Fibroblast of skin of left biceps (primary cell): ENCODE measurements at regions not wholly inside any gene's neighbourhood (a gene's known extent, or its start where the extent isn't known, plus 50 kb on each side); places are given as distances from the start of the nearest gene placed in this dataset.
A peak's percentile ranks its signal among the peaks of the same experiment; 100 is the strongest.
"Not testable (repeated sequence)": the region's sequence is repeated elsewhere in the genome, so short reads cannot be mapped to it uniquely, and the experiment has no call there.

Experiments used
- DNase-seq, 2 experiments: peaks; one replicate each; pipeline ENCODE4 v3.0.0-alpha.2; 2013; ENCODE audit warnings: low read depth in 2 of 2

- DNase-seq = no peak
Observed at GRCh38 chr16:63822818-63823217, 1299.0 kb downstream of the CDH11 start.

DNA sequence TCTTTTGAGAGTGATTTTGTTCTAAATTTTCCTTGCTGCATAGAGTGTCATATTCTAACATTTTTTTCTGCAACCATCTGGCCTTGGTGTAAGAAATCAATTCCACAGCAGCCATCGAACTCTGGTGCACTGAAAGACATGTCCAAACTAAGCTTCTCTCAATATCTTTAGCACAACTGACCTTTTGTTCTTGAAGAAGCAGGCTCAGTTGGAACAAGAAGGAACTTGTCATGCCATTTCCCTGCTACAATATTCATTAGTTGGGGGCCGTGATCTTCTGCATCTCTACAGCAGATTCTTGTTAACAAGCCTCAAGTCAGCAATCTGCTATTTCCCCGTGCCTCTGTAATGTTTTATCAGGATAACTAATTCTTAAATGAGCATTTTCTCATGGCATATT lies 1305.6 kb downstream of the CDH11 start:
- DNase-seq = no peak

DNA sequence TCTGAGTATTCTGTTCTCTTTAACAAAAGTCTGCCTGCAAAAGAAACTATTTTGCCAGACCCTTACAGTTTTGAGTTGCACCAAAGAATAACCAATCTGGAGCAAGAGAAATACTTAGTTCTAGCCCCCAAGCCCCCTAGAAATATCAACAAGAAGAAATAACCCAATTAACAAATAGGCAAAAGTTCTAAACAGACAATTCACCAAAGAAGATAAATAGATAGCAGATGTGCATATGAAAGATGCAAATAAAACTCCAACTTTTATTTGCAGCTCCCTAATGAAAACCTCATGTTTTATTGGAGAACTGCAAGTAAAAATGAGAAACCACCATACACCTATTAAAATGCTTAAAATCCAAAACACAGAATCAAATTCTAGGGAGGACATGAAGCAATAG lies 1308.0 kb downstream of the CDH11 start:
- DNase-seq = peak; percentile 1 to 13

- DNase-seq = no peak
Observed at GRCh38 chr16:63808730-63809129, 1313.1 kb downstream of the CDH11 start.

GRCh38 chr16:63806794-63807506 lies 1314.9 kb downstream of the CDH11 start:
- no peak for DNase-seq

GRCh38 chr16:63804126-63804525 lies 1317.7 kb downstream of the CDH11 start:
- DNase-seq = no peak

- DNase-seq = no peak
Observed at GRCh38 chr16:63789603-63790002, 1332.3 kb downstream of the CDH11 start.

DNA sequence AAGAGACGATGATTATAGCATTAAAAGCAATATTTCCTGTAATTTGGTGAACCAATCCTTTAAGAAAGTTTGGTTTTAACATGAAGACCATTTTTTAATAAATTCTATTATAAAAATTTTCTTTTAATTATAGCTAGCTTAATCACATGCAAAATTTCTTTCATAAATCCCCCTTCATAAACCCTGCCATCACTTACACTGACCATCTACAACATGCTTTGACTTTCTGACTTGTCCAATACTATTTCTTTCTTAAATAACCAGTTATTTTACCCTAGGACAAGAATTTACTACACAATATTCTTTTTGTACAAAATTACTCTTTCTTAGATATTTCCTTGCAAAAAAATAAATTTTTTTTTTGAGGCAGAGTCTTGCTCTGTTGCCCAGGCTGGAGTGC lies 1334.8 kb downstream of the CDH11 start:
- DNase-seq = no peak

GRCh38 chr16:63785170-63785569 lies 1336.7 kb downstream of the CDH11 start:
- no peak for DNase-seq

DNA sequence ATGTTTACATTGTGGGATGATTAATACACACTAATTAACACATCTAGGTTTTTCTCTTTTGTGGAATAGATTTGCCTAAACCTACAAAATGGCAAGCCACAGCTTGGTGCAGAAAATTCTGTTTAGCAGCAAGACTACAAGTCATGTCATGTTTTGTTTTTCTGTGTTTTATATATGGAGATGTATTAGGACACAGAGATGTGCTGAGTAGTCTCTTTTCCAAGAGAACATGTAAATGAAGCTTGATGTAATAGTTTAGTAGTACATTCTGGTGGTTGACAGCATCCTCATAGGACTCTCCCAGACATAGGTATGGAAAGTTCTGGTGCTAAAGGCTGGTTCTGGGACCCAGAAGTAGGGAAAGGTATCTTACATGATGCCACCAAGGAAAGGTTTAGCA lies 1345.4 kb downstream of the CDH11 start:
- no peak for DNase-seq

DNA sequence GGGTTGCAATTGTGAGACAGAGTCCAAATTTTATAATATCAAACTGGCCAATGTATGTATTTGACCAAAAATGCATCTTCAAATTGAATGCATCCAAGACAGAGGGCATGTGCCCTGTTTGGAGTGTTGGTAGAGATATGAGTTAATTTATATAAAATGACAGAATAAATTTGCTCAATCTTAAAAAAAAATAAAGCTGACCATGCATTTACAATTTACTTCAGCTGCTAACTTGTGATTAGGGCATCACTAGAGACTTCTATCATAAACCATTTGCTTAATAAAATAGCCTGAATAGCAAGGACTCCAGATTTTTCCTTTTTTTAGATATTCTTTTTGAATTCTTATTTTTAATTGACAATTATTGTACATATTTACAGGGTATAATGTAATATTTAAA lies 1345.8 kb downstream of the CDH11 start:
- no peak for DNase-seq

- no peak for DNase-seq
Observed at GRCh38 chr16:63774302-63774701, 1347.6 kb downstream of the CDH11 start.

DNA sequence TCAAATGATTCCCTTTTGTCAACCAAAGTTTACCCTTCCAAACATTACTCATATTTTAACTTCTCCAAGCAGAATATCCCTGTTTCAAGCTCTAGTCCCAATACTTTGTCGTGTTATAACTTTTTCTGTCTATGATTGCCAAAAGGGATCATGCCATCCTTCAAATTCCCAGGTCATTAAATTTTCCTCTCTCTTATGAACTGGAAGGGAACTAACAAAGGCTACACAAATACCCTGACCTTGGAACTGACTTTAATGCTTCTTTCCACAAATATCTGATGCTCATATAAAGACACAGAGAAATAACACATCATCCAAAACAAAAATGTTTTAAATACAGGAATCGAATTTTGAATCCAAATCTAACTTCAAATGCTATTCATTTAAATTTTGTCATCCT lies 1352.7 kb downstream of the CDH11 start:
- no peak for DNase-seq

- DNase-seq = not testable (repeated sequence)
Observed at GRCh38 chr16:63760246-63760645, 1361.6 kb downstream of the CDH11 start.

- no peak for DNase-seq
Observed at GRCh38 chr16:63752347-63752746, 1369.5 kb downstream of the CDH11 start.

GRCh38 chr16:63749276-63749675 lies 1372.6 kb downstream of the CDH11 start:
- peak; percentile 85 to 86 for DNase-seq

DNA sequence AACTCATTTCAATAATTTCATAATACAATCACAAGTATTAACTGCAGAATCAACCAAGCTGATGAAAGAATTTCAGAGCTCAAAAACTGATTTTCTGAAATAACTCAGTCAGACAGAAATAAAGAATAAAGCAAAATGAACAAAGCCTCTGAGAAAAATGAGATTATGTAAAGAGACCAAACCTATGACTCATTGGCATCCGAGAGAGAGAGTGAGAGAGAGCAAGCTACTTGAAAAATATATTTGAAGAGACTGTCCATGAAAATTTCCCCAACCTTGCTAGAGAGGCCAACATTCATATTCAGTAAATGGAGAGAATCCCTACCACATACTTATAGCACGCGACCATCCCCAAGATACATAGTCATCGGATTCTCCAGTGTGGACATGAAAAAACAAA lies 1376.4 kb downstream of the CDH11 start:
- no peak for DNase-seq

- DNase-seq = no peak
Observed at GRCh38 chr16:63744077-63744874, 1377.6 kb downstream of the CDH11 start.

DNA sequence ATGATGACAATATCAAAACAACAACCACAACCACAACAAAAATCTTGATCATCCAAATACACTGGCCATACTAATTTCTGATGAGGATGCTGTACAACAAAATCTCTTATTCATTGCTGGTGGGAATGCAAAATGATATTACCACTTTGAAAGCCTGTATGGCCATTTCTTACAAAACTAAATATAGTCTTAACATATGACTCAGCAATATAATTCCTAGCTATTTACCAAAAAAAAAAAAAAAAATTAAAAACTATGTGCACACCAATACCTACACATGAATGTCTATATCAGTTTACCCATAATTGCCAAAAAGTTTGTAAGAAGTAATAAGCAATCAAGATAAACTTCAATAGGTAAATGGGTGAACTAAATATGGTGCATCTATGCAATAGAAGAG lies 1379.7 kb downstream of the CDH11 start:
- no peak for DNase-seq

DNA sequence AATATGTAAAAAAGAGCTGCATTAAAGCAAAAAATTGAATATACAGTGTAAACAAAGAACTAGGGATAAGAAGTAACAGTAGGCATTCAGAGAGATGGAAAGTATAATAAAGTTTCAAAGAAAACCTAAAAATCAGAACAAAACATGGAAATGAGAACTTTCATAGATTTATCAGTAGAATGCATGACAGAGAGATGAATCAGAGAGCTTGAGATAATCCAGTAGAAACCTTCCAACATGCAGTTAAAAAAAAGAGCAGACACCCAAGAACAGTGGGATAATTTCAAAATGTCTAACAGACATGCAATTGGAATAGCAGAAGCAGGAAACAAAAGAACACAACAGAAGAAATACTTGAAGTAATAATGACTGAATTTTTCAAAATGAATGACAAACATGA lies 1384.2 kb downstream of the CDH11 start:
- no peak for DNase-seq

DNA sequence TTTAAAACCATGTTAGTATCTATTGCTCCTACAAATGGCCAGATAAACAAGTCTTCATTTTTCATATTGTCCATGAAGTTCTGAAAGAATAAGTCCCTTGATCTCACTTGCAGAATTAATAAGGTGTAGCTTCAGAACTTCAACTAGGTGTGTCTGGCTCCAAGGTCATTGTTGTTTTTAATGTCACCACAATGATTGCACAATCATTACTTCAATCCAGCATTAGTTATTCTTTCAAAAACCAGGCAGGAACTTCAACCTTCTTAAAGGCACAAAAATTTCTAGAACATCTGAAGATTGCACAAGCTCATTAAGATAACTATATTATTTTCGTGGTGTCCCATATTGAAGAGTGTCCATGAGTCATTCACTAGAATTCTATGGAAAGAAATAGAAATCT lies 1386.4 kb downstream of the CDH11 start:
- DNase-seq = no peak

- DNase-seq = no peak
Observed at GRCh38 chr16:63720848-63721247, 1401.0 kb downstream of the CDH11 start.

DNA sequence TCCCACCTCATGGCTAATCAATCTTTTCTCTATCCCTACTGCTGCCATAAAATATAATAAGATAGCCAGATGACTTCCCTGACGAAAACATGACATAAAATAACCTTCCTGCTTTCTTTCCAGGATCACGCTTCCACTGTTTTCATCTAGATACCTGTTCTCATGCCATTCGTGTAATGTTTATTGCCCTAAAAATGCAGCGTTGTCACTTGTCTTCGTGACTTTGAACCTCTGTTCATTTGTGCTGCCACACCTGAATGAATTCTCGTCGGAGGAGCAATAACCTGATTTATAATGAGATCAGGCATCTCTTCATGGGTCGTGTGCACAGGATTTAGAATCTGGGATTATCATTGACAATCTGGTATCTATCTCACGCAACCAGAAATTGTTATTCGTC lies 1401.9 kb downstream of the CDH11 start:
- DNase-seq = no peak
